ENCODE measurements at regions not wholly inside any gene's neighbourhood (a gene's known extent, or its start where the extent isn't known, plus 50 kb on each side); places are given as distances from the start of the nearest gene placed in this dataset.

DNA sequence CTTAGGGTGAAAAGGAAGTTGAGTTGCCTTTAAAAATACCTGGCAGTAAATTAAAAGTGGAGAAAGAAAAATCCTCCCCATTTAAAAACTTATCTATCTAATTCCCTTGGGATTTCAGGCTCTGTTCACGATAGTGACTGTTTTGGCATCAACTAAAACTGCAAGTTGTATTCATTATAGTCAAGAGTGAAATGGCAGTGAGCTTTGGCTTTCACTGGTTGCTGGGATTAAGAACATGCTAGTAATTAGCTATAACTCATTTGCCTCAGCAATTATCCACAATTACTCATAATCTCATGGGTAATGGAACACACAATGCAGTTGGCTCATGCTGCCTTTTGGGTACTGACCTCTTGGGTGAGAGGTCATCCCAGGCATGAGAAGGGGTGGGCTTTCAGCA lies 250.1 kb downstream of the GAS1 start:
- CTCF ChIA-PET = interaction anchor here (0.6 kb wide), 1 partner anchor 60 kb away, joined by 3 read pairs; no protein-coding TSS in a partner anchor
- H3K27ac ChIP-seq = no peak overlapping the region
- TF ChIP-seq, protein P1, sequence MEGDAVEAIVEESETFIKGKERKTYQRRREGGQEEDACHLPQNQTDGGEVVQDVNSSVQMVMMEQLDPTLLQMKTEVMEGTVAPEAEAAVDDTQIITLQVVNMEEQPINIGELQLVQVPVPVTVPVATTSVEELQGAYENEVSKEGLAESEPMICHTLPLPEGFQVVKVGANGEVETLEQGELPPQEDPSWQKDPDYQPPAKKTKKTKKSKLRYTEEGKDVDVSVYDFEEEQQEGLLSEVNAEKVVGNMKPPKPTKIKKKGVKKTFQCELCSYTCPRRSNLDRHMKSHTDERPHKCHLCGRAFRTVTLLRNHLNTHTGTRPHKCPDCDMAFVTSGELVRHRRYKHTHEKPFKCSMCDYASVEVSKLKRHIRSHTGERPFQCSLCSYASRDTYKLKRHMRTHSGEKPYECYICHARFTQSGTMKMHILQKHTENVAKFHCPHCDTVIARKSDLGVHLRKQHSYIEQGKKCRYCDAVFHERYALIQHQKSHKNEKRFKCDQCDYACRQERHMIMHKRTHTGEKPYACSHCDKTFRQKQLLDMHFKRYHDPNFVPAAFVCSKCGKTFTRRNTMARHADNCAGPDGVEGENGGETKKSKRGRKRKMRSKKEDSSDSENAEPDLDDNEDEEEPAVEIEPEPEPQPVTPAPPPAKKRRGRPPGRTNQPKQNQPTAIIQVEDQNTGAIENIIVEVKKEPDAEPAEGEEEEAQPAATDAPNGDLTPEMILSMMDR (conservative IDR thresholded peaks at IDR 0.05; ENCODE audit: low read depth) = no peak
- POLR2A ChIA-PET (ENCODE audit: low non-redundant PET) = no interaction called here
- DNase-seq (ENCODE audit: low spot score) = no peak

DNA sequence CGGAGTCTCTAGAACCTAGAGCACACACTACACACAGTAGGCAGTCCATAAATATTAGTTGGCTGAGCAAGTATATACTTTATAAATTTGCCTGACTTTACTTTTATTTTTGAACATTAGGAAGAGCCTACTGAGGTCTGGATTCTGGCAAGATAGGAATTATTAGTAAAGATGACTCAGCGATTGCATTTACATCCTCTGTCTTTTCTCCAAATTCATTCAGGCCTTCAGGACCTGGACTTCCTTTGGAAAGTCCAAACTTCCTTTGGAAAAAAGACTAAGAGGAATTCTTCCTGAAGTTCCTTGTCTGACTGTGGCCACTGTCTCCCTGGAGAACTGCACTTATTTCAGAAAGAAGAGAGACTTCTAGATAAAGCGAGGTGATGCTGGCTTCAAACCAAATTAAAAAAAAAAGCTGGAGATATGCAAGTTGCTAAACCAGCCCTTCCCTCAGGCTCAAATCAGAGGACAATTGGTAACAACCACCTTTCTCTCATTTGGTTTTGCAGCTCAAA lies 251.3 kb downstream of the GAS1 start:
- ChIA-PET CTCF (interaction anchor here (0.6 to 0.7 kb wide), 3 partner anchors 209 to 1116 kb away, joined by 3 read pairs; no protein-coding TSS in a partner anchor), POLR2A (ENCODE audit: low non-redundant PET) (no interaction called here)
- TF ChIP-seq, protein P1 (conservative IDR thresholded peaks at IDR 0.05; ENCODE audit: low read depth) = no peak
- DNase-seq (ENCODE audit: low spot score) = no peak
- H3K27ac ChIP-seq = no peak overlapping the region

- no peak overlapping the region for H3K27ac ChIP-seq
- DNase-seq (ENCODE audit: low spot score) = no peak
- CTCF ChIA-PET = interaction anchor here (0.6 kb wide), 1 partner anchor 256 kb away, joined by 3 read pairs; no protein-coding TSS in a partner anchor
- TF ChIP-seq, protein P1 (conservative IDR thresholded peaks at IDR 0.05; ENCODE audit: low read depth) = no peak
- POLR2A ChIA-PET (ENCODE audit: low non-redundant PET) = no interaction called here
Measured at GRCh38 chr9:86690034-86690433, 257.3 kb downstream of the GAS1 start.

GRCh38 chr9:86687788-86688187 lies 259.5 kb downstream of the GAS1 start:
- POLR2A ChIA-PET (ENCODE audit: low non-redundant PET) = no interaction called here
- H3K27ac ChIP-seq = no peak overlapping the region
- CTCF ChIA-PET = interaction anchor here (0.6 kb wide), 1 partner anchor 615 kb away, joined by 3 read pairs; no protein-coding TSS in a partner anchor
- no peak for DNase-seq (ENCODE audit: low spot score)
- TF ChIP-seq, protein P1 (conservative IDR thresholded peaks at IDR 0.05; ENCODE audit: low read depth) = no peak

DNA sequence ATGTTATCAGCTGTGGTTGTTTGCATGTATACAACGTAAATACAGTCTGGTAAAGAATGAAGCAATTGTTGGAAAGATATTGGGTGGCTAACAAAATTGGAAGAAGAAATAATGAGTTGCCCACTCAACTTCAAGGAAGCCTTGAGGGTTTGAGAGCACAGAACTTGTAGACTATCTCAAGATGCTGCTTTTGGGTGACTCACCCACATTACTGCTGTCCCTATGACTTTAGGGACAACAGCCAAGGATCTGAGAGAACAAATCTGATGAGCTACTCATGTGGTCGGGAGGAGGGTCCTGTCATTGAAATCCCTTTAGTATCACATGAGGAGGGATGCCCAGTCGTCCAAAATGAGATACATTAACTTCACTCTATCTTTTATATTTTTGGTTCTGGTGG lies 261.8 kb downstream of the GAS1 start:
- POLR2A ChIA-PET (ENCODE audit: low non-redundant PET) = no interaction called here
- TF ChIP-seq, protein P1 (conservative IDR thresholded peaks at IDR 0.05; ENCODE audit: low read depth) = no peak
- H3K27ac ChIP-seq = no peak overlapping the region
- DNase-seq (ENCODE audit: low spot score) = no peak
- CTCF ChIA-PET = no interaction called here

GRCh38 chr9:86684148-86684547 lies 263.2 kb downstream of the GAS1 start:
- no peak for DNase-seq (ENCODE audit: low spot score)
- CTCF ChIA-PET = interaction anchor here (0.7 kb wide), 1 partner anchor 111 kb away, joined by 3 read pairs; no protein-coding TSS in a partner anchor
- TF ChIP-seq, protein P1 (conservative IDR thresholded peaks at IDR 0.05; ENCODE audit: low read depth) = no peak
- no peak overlapping the region for H3K27ac ChIP-seq
- POLR2A ChIA-PET (ENCODE audit: low non-redundant PET) = no interaction called here

Data from RWPE1 (cell line).